ENCODE measurements at regions not wholly inside any gene's neighbourhood (a gene's known extent, or its start where the extent isn't known, plus 50 kb on each side); places are given as distances from the start of the nearest gene placed in this dataset.
"Not testable (repeated sequence)": the region's sequence is repeated elsewhere in the genome, so short reads cannot be mapped to it uniquely, and the experiment has no call there.

- H3K9me3 Mint-ChIP-seq; H3K27ac Mint-ChIP-seq; H3K4me1 Mint-ChIP-seq; H3K4me3 Mint-ChIP-seq; H3K36me3 Mint-ChIP-seq (ENCODE audit: low read depth); DNase-seq; H3K27me3 Mint-ChIP-seq; CTCF ChIA-PET; POLR2A ChIA-PET: not testable (repeated sequence)
Observed at GRCh38 chr12:84154439-84154990, 758.1 kb downstream of the SLC6A15 start.

- H3K4me3 Mint-ChIP-seq = no peak overlapping the region
- DNase-seq = no peak
- H3K36me3 Mint-ChIP-seq (ENCODE audit: low read depth) = no peaks in the 10 kb centered on the region
- H3K27ac Mint-ChIP-seq = no peak overlapping the region
- CTCF ChIA-PET = no interaction called here
- no peaks in the 10 kb centered on the region for H3K4me1 Mint-ChIP-seq
- POLR2A ChIA-PET = no interaction called here
- peaks cover 27% of the 10 kb centered on the region for H3K9me3 Mint-ChIP-seq
- no peaks in the 10 kb centered on the region for H3K27me3 Mint-ChIP-seq
Observed at GRCh38 chr12:84150201-84150600, 762.4 kb downstream of the SLC6A15 start.

- no peak overlapping the region for H3K4me3 Mint-ChIP-seq
- no peak for DNase-seq
- peaks cover 27% of the 10 kb centered on the region for H3K9me3 Mint-ChIP-seq
- no peak overlapping the region for H3K27ac Mint-ChIP-seq
- ChIA-PET CTCF (no interaction called here), POLR2A (no interaction called here)
- H3K27me3 Mint-ChIP-seq = no peaks in the 10 kb centered on the region
- H3K4me1 Mint-ChIP-seq = no peaks in the 10 kb centered on the region
- no peaks in the 10 kb centered on the region for H3K36me3 Mint-ChIP-seq (ENCODE audit: low read depth)
Observed at GRCh38 chr12:84148335-84148734, 764.3 kb downstream of the SLC6A15 start.

- POLR2A ChIA-PET = no interaction called here
Observed at GRCh38 chr12:84136862-84137367, 775.7 kb downstream of the SLC6A15 start.

GRCh38 chr12:84135586-84136279 lies 776.9 kb downstream of the SLC6A15 start:
- H3K4me1 Mint-ChIP-seq = no peaks in the 10 kb centered on the region
- CTCF ChIA-PET = no interaction called here
- no peaks in the 10 kb centered on the region for H3K27me3 Mint-ChIP-seq
- no peaks in the 10 kb centered on the region for H3K36me3 Mint-ChIP-seq (ENCODE audit: low read depth)
- POLR2A ChIA-PET = no interaction called here
- no peaks in the 10 kb centered on the region for H3K9me3 Mint-ChIP-seq
- H3K27ac Mint-ChIP-seq = no peak overlapping the region
- H3K4me3 Mint-ChIP-seq = no peak overlapping the region
- no peak for DNase-seq

More at GRCh38 chr12:84136862-84137367, 775.7 kb downstream of the SLC6A15 start:
- H3K36me3 Mint-ChIP-seq (ENCODE audit: low read depth) = no peaks in the 10 kb centered on the region
- CTCF ChIA-PET = no interaction called here
- no peak overlapping the region for H3K4me3 Mint-ChIP-seq
- H3K27ac Mint-ChIP-seq = no peak overlapping the region
- no peak for DNase-seq
- H3K9me3 Mint-ChIP-seq = no peaks in the 10 kb centered on the region
- H3K4me1 Mint-ChIP-seq = no peaks in the 10 kb centered on the region
- H3K27me3 Mint-ChIP-seq = no peaks in the 10 kb centered on the region

- Mint-ChIP-seq H3K4me3 (no peak overlapping the region), H3K36me3 (ENCODE audit: low read depth) (no peaks in the 10 kb centered on the region), H3K4me1 (no peaks in the 10 kb centered on the region), H3K27ac (no peak overlapping the region), H3K27me3 (no peaks in the 10 kb centered on the region), H3K9me3 (no peaks in the 10 kb centered on the region)
- CTCF ChIA-PET = no interaction called here
- POLR2A ChIA-PET = no interaction called here
- no peak for DNase-seq
Observed at GRCh38 chr12:84134797-84135366, 777.7 kb downstream of the SLC6A15 start.

GRCh38 chr12:84131076-84131475 lies 781.5 kb downstream of the SLC6A15 start:
- Mint-ChIP-seq H3K27ac (no peak overlapping the region), H3K9me3 (peaks cover 5% of the 10 kb centered on the region), H3K4me1 (no peaks in the 10 kb centered on the region), H3K4me3 (no peak overlapping the region), H3K36me3 (ENCODE audit: low read depth) (no peaks in the 10 kb centered on the region), H3K27me3 (no peaks in the 10 kb centered on the region)
- DNase-seq = no peak
- ChIA-PET CTCF (no interaction called here), POLR2A (no interaction called here)

- H3K27ac Mint-ChIP-seq = no peak overlapping the region
- POLR2A ChIA-PET = no interaction called here
- CTCF ChIA-PET = no interaction called here
- H3K36me3 Mint-ChIP-seq (ENCODE audit: low read depth) = no peaks in the 10 kb centered on the region
- no peaks in the 10 kb centered on the region for H3K27me3 Mint-ChIP-seq
- no peak overlapping the region for H3K4me3 Mint-ChIP-seq
- H3K4me1 Mint-ChIP-seq = no peaks in the 10 kb centered on the region
- DNase-seq = no peak
- H3K9me3 Mint-ChIP-seq = peaks cover 5% of the 10 kb centered on the region
Observed at GRCh38 chr12:84128117-84128991, 784.2 kb downstream of the SLC6A15 start.

- Mint-ChIP-seq H3K36me3 (ENCODE audit: low read depth) (no peaks in the 10 kb centered on the region), H3K9me3 (peaks cover 2% of the 10 kb centered on the region), H3K4me3 (no peak overlapping the region), H3K27me3 (no peaks in the 10 kb centered on the region), H3K27ac (no peak overlapping the region), H3K4me1 (no peaks in the 10 kb centered on the region)
- POLR2A ChIA-PET = no interaction called here
- CTCF ChIA-PET = no interaction called here
- no peak for DNase-seq
Observed at GRCh38 chr12:84124211-84124610, 788.4 kb downstream of the SLC6A15 start.

GRCh38 chr12:84117190-84117589 lies 795.4 kb downstream of the SLC6A15 start:
- Mint-ChIP-seq H3K9me3 (peaks cover under 1% of the 10 kb centered on the region), H3K4me3 (no peak overlapping the region), H3K27ac (no peak overlapping the region), H3K27me3 (no peaks in the 10 kb centered on the region), H3K4me1 (no peaks in the 10 kb centered on the region), H3K36me3 (ENCODE audit: low read depth) (no peaks in the 10 kb centered on the region)
- ChIA-PET CTCF (no interaction called here), POLR2A (no interaction called here)
- DNase-seq = no peak

- no peak for DNase-seq
- H3K4me1 Mint-ChIP-seq = no peaks in the 10 kb centered on the region
- H3K27ac Mint-ChIP-seq = no peak overlapping the region
- peaks cover 9% of the 10 kb centered on the region for H3K9me3 Mint-ChIP-seq
- no peak overlapping the region for H3K4me3 Mint-ChIP-seq
- H3K36me3 Mint-ChIP-seq (ENCODE audit: low read depth) = no peaks in the 10 kb centered on the region
- ChIA-PET CTCF (no interaction called here), POLR2A (no interaction called here)
- H3K27me3 Mint-ChIP-seq = no peaks in the 10 kb centered on the region
Observed at GRCh38 chr12:84113666-84114065, 798.9 kb downstream of the SLC6A15 start.

- H3K4me3 Mint-ChIP-seq; DNase-seq; H3K27ac Mint-ChIP-seq; POLR2A ChIA-PET; H3K27me3 Mint-ChIP-seq; CTCF ChIA-PET; H3K4me1 Mint-ChIP-seq; H3K36me3 Mint-ChIP-seq (ENCODE audit: low read depth): not testable (repeated sequence)
- H3K9me3 Mint-ChIP-seq = peaks cover 44% of the 10 kb centered on the region
Observed at GRCh38 chr12:84103886-84104285, 808.7 kb downstream of the SLC6A15 start.

- peaks cover 37% of the 10 kb centered on the region for H3K9me3 Mint-ChIP-seq
- H3K27ac Mint-ChIP-seq; H3K36me3 Mint-ChIP-seq (ENCODE audit: low read depth); POLR2A ChIA-PET; H3K4me3 Mint-ChIP-seq; H3K27me3 Mint-ChIP-seq; DNase-seq; H3K4me1 Mint-ChIP-seq; CTCF ChIA-PET: not testable (repeated sequence)
Observed at GRCh38 chr12:84101963-84102362, 810.6 kb downstream of the SLC6A15 start.

All from activated CD4-positive, alpha-beta memory T cell treated with anti-CD3 and anti-CD28 coated beads, Interleukin-2, amount 10 ng/mL, durations not matched to agents 7 days and 5 days (primary cell).